Esophagus muscularis mucosa (tissue), 4 donors: ENCODE measurements at regions not wholly inside any gene's neighbourhood (a gene's known extent, or its start where the extent isn't known, plus 50 kb on each side); places are given as distances from the start of the nearest gene placed in this dataset.

Source experiments
- DNase-seq: peaks from one replicate; pipeline ENCODE4 v3.0.0-alpha.2; 2017; ENCODE audit errors: extremely low spot score
- H3K27ac ChIP-seq, 4 donors: fragments of 200-600 bp; sonication (generic); replicated peaks in 1 of 4; 1 replicate in 3 of 4; 2 replicates in 1 of 4; pipeline ENCODE4 v1.5.1; 2016 to 2019; ENCODE audit warnings: mild to moderate bottlenecking in 1 of 4
- H3K27me3 ChIP-seq, 4 donors: fragments of 200-600 bp; sonication (generic); one replicate each; pipeline versions ENCODE4 v1.5.1 to v1.6.0; 2016 to 2019
- H3K36me3 ChIP-seq, 4 donors: fragments of 200-600 bp; sonication (generic); one replicate each; pipeline ENCODE4 v1.5.1; 2016 to 2019
- H3K4me1 ChIP-seq, 4 donors: fragments of 200-600 bp; sonication (generic); one replicate each; pipeline ENCODE4 v1.5.1; 2016 to 2019
- H3K4me3 ChIP-seq, 4 donors: fragments of 200-600 bp; sonication (generic); 1 replicate in 2 of 4; 2 replicates in 2 of 4; pipeline ENCODE4 v1.5.1; 2016 to 2019; ENCODE audit warnings: mild to moderate bottlenecking in 4 of 4, moderate library complexity in 1 of 4
- H3K9me3 ChIP-seq, 4 donors: fragments of 200-600 bp; sonication (generic); 1 replicate in 3 of 4; 2 replicates in 1 of 4; pipeline ENCODE4 v1.5.1; 2016 to 2019
- EP300 ChIP-seq: sonication (generic); formaldehyde crosslinking; IDR thresholded peaks from one replicate; pipeline ENCODE4 v1.6.1; 2017; ENCODE audit warnings: antibody characterized with exemption
- POLR2A ChIP-seq: fragments of 450-650 bp; IDR thresholded peaks from one replicate; pipeline ENCODE4 v1.6.1; 2017; ENCODE audit warnings: antibody characterized with exemption, moderate library complexity, mild to moderate bottlenecking, low read depth
- POLR2AphosphoS5 ChIP-seq, 2 donors: sonication (generic); formaldehyde crosslinking; IDR thresholded peaks; one replicate each; pipeline ENCODE4 v1.6.1; 2017; ENCODE audit warnings: antibody characterized with exemption in 2 of 2
- WGBS: methylation state at CpG from one replicate; pipeline ENCODE4 v1.1.5; 2018; 5-methylcytosine and 5-hydroxymethylcytosine counted together
- intact Hi-C: fragments of 100-400 bp; cut with DNase I; formaldehyde crosslinking; loops from one replicate; pipeline ENCODE4 v1.15.1; 2023
- TF ChIP-seq, protein P1 (sequence below), 3 experiments: fragments of 200-600 bp in 2 of 3; fragments of 450-650 bp in 1 of 3; sonication (generic) in 2 of 3; IDR thresholded peaks; one replicate each; pipeline ENCODE4 v1.5.1; 2017 to 2019; ENCODE audit warnings: antibody characterized with exemption in 3 of 3, mild to moderate bottlenecking in 2 of 3, moderate library complexity in 1 of 3

DNA sequence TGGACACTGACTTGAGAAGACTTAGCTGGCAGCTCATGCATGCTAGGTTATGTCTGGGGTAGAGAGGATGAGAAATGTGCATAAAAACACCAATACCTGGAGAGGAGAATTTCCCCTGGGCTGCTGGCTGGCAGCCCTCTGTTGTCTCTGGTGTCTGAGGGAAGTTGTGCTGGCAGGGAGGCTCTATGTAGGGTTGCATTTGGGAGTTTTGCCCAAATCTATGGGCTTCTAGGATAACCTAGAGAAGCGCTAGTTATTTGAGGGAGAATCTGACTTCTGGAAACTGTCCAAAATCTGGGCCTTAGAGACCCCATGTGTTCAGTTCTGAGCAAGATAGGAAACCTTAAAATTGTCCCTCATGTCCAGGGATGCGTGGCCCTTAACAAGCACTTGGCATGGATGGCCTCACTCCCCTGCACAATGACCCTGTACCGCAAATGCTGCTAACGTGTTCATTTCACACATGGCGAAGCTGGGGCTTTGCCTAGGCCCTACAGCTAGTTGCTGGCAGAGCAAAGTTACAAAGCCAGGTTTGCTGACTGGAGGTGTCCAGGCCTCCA, 70.3 kb upstream of the ATP2B2 start:
- peaks cover 0 to 4% (median 0%) of the 10 kb centered on the region in 4 donors for H3K27me3 ChIP-seq
- TF ChIP-seq, protein P1, sequence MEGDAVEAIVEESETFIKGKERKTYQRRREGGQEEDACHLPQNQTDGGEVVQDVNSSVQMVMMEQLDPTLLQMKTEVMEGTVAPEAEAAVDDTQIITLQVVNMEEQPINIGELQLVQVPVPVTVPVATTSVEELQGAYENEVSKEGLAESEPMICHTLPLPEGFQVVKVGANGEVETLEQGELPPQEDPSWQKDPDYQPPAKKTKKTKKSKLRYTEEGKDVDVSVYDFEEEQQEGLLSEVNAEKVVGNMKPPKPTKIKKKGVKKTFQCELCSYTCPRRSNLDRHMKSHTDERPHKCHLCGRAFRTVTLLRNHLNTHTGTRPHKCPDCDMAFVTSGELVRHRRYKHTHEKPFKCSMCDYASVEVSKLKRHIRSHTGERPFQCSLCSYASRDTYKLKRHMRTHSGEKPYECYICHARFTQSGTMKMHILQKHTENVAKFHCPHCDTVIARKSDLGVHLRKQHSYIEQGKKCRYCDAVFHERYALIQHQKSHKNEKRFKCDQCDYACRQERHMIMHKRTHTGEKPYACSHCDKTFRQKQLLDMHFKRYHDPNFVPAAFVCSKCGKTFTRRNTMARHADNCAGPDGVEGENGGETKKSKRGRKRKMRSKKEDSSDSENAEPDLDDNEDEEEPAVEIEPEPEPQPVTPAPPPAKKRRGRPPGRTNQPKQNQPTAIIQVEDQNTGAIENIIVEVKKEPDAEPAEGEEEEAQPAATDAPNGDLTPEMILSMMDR (IDR thresholded peaks at IDR 0.05) = no peak
- no peak for TF ChIP-seq POLR2A
- no peak for TF ChIP-seq POLR2AphosphoS5 (IDR thresholded peaks at IDR 0.05)
- no peak for TF ChIP-seq EP300
- DNase-seq = no peak
- H3K27ac ChIP-seq = no peak overlapping the region
- H3K4me1 ChIP-seq = no peaks in the 10 kb centered on the region
- intact Hi-C loops = no loop called here
- WGBS = 70% methylated on average over 5 of the region's 5 CpGs
- no peaks in the 10 kb centered on the region for H3K36me3 ChIP-seq
- no peak overlapping the region for H3K4me3 ChIP-seq
- no peaks in the 10 kb centered on the region for H3K9me3 ChIP-seq

DNA sequence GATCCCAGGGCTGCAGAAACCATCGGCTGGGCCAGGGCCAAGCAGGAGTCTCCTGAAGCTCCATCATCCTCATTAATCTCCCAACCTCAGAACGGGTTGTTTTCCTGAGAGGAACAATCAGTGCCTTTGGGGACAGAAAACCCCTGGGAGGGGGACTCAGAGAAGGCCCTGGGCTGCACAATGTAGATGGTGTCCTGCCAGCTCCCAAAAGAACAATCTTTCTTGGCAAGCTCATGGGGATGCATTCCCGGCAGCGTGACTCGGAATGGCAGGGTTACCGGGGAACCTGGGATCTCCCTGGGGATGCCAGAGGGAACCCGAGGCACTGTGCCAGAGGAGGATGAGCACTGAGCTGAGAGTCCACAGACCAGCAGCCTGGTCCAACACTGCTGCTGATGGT, 72.1 kb upstream of the ATP2B2 start:
- Histone ChIP-seq H3K9me3 (no peaks in the 10 kb centered on the region), H3K36me3 (no peaks in the 10 kb centered on the region), H3K4me3 (no peak overlapping the region), H3K4me1 (no peaks in the 10 kb centered on the region), H3K27me3 (no peaks in the 10 kb centered on the region), H3K27ac (no peak overlapping the region)
- 70% methylated on average over 7 of the region's 7 CpGs for WGBS
- TF ChIP-seq POLR2AphosphoS5 (IDR thresholded peaks at IDR 0.05) (no peak), EP300 (no peak), POLR2A (no peak)
- intact Hi-C loops = no loop called here
- DNase-seq = no peak

DNA sequence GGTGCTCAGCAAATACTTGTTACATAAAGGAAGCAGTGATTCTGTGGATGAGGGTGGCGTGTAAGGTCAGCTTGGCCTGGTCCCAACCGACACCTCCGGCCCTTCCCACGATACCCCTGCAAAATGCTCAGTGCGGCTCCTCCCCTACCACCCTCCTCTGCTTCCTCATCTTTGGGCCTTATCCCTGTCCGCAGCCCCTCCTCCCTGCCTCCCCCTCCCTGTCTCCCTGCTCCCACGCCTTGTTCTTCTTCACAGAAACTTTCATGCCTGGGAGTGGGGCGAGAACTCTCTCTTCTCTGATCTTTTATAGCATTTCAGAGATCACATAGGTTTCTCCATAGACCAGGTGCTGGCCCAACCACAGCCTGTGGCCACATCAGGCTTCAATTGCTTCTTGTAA, 75.0 kb upstream of the ATP2B2 start:
- intact Hi-C loops = no loop called here
- Histone ChIP-seq H3K4me1 (no peaks in the 10 kb centered on the region), H3K27ac (no peak overlapping the region), H3K4me3 (no peak overlapping the region), H3K27me3 (peaks cover 0 to 16% (median 0%) of the 10 kb centered on the region in 4 donors), H3K9me3 (no peaks in the 10 kb centered on the region), H3K36me3 (no peaks in the 10 kb centered on the region)
- no peak for DNase-seq
- WGBS = 70% methylated on average over 8 of the region's 8 CpGs
- TF ChIP-seq, protein P1 (IDR thresholded peaks at IDR 0.05) = no peak
- no peak for TF ChIP-seq EP300
- TF ChIP-seq POLR2AphosphoS5 (IDR thresholded peaks at IDR 0.05) = no peak
- TF ChIP-seq POLR2A = no peak

DNA sequence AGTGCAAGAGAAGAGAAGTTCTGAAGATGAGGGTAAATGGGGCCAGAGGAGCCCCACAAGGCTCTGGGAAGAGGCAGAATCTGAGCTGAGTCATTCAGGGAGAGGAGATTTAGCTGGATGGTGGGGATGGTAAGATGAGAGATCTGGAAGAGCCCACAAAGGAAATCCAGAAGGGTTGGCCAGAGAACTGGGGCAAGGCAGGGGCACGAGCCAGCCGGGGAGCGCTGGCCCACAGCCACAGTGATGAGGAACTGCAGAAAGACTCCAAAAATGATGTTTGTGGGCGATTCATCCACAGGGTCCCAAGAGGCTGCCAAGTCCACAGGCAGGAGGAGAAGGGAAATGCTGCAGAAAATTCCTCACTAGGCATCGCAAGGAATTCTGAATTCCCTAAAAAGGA, 75.9 kb upstream of the ATP2B2 start:
- H3K9me3 ChIP-seq = no peaks in the 10 kb centered on the region
- 67% methylated on average over 5 of the region's 5 CpGs for WGBS
- peaks cover 0 to 21% (median 0%) of the 10 kb centered on the region in 4 donors for H3K27me3 ChIP-seq
- H3K27ac ChIP-seq = no peak overlapping the region
- H3K36me3 ChIP-seq = no peaks in the 10 kb centered on the region
- H3K4me1 ChIP-seq = no peaks in the 10 kb centered on the region
- intact Hi-C loops = no loop called here
- H3K4me3 ChIP-seq = no peak overlapping the region
- no peak for DNase-seq
- TF ChIP-seq, protein P1 (IDR thresholded peaks at IDR 0.05) = no peak
- TF ChIP-seq POLR2AphosphoS5 (IDR thresholded peaks at IDR 0.05) = no peak

DNA sequence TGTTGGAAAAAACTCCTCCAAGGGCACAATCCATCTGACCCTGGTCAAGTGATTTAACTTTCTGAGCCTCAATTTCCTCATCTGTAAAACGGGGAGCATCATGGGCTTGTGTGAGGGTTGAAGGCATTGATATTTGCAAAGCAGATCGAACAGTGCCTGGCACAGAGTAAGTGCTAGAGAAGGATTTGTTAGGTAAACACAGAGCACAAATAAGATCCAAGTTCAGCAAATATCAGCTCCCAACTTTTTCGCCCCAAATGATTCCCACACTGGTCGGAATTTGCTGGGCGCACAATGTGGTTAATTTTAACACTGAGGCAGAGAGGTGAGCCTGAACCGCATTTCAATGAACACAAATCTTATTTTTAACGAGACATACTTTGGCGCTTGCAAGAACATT, 76.3 kb upstream of the ATP2B2 start:
- Histone ChIP-seq H3K9me3 (no peaks in the 10 kb centered on the region), H3K36me3 (no peaks in the 10 kb centered on the region), H3K27ac (no peak overlapping the region), H3K4me3 (no peak overlapping the region), H3K27me3 (peaks cover 0 to 26% (median 0%) of the 10 kb centered on the region in 4 donors), H3K4me1 (no peaks in the 10 kb centered on the region)
- DNase-seq = no peak
- TF ChIP-seq POLR2A (no peak), EP300 (no peak), POLR2AphosphoS5 (IDR thresholded peaks at IDR 0.05) (no peak)
- TF ChIP-seq, protein P1 (IDR thresholded peaks at IDR 0.05) = no peak
- intact Hi-C loops = no loop called here
- WGBS = 81% methylated on average over 8 of the region's 8 CpGs
